ENCODE measurements at regions not wholly inside any gene's neighbourhood (a gene's known extent, or its start where the extent isn't known, plus 50 kb on each side); places are given as distances from the start of the nearest gene placed in this dataset.
"Not testable (repeated sequence)": the region's sequence is repeated elsewhere in the genome, so short reads cannot be mapped to it uniquely, and the experiment has no call there.

GRCh38 chr22:46047226-46047625, 70.3 kb upstream of the WNT7B start:
- H3K4me3 ChIP-seq (ENCODE audit: low read length) = no peak overlapping the region
- no peaks in the 10 kb centered on the region for H3K79me2 ChIP-seq (ENCODE audit: control insufficient read depth, low read length)
- no peaks in the 10 kb centered on the region for H3K9me2 ChIP-seq (replicated peaks; ENCODE audit: control insufficient read depth, low read length)
- TF ChIP-seq EZH2phosphoT487 (IDR thresholded peaks at IDR 0.05; ENCODE audit: borderline replicate concordance, low read length) = no peak
- TF ChIP-seq CTCF (IDR thresholded peaks at IDR 0.05; ENCODE audit: low read depth, low read length, poor library complexity, severe bottlenecking) = no peak
- H3F3A ChIP-seq (ENCODE audit: control insufficient read depth, insufficient read depth) = no peaks in the 10 kb centered on the region; the same call in 1 of the 2 replicates
- no peaks in the 10 kb centered on the region for H3K9me3 ChIP-seq (ENCODE audit: control insufficient read depth, insufficient read depth, low read length)
- no peaks in the 10 kb centered on the region for H4K20me1 ChIP-seq (ENCODE audit: control insufficient read depth, insufficient read depth, low read depth, low read length)
- no peak overlapping the region for H3K4me2 ChIP-seq (ENCODE audit: low read length)
- H3K27ac ChIP-seq (ENCODE audit: low read depth, low read length) = no peak overlapping the region
- H3K27me3 ChIP-seq (ENCODE audit: control insufficient read depth, low read length) = peaks cover 33% of the 10 kb centered on the region
- H3K36me3 ChIP-seq (ENCODE audit: control insufficient read depth, low read length) = no peaks in the 10 kb centered on the region
- peaks cover 6% of the 10 kb centered on the region for H3K4me1 ChIP-seq (ENCODE audit: control insufficient read depth, low read length)

GRCh38 chr22:46047841-46048595, 71.1 kb upstream of the WNT7B start:
- TF ChIP-seq CTCF (IDR thresholded peaks at IDR 0.05; ENCODE audit: low read depth, low read length, poor library complexity, severe bottlenecking) (no peak), EZH2phosphoT487 (IDR thresholded peaks at IDR 0.05; ENCODE audit: borderline replicate concordance, low read length) (no peak)
- no peak overlapping the region for H3K27ac ChIP-seq (ENCODE audit: low read depth, low read length)
- no peaks in the 10 kb centered on the region for H3K36me3 ChIP-seq (ENCODE audit: control insufficient read depth, low read length)
- no peak overlapping the region for H3K4me2 ChIP-seq (ENCODE audit: low read length)
- peaks cover 33% of the 10 kb centered on the region for H3K27me3 ChIP-seq (ENCODE audit: control insufficient read depth, low read length)
- no peaks in the 10 kb centered on the region for H4K20me1 ChIP-seq (ENCODE audit: control insufficient read depth, insufficient read depth, low read depth, low read length)
- H3K4me1 ChIP-seq (ENCODE audit: control insufficient read depth, low read length) = peaks cover 14% of the 10 kb centered on the region
- H3K79me2 ChIP-seq (ENCODE audit: control insufficient read depth, low read length) = no peaks in the 10 kb centered on the region
- no peak overlapping the region for H3K4me3 ChIP-seq (ENCODE audit: low read length)
- H3F3A ChIP-seq (ENCODE audit: control insufficient read depth, insufficient read depth) = no peaks in the 10 kb centered on the region
- no peaks in the 10 kb centered on the region for H3K9me3 ChIP-seq (ENCODE audit: control insufficient read depth, insufficient read depth, low read length)
- H3K9me2 ChIP-seq (replicated peaks; ENCODE audit: control insufficient read depth, low read length) = no peaks in the 10 kb centered on the region

GRCh38 chr22:46048661-46049060, 71.7 kb upstream of the WNT7B start:
- not testable (repeated sequence) for H3K79me2 ChIP-seq (ENCODE audit: control insufficient read depth, low read length); H3K9me2 ChIP-seq (replicated peaks; ENCODE audit: control insufficient read depth, low read length)
- H3K4me1 ChIP-seq (ENCODE audit: control insufficient read depth, low read length) = peaks cover 18% of the 10 kb centered on the region

GRCh38 chr22:46049726-46050450, 72.9 kb upstream of the WNT7B start:
- Histone ChIP-seq H3K4me2 (ENCODE audit: low read length) (no peak overlapping the region), H3K27ac (ENCODE audit: low read depth, low read length) (no peak overlapping the region), H3K79me2 (ENCODE audit: control insufficient read depth, low read length) (peaks cover 9% of the 10 kb centered on the region), H3K9me3 (ENCODE audit: control insufficient read depth, insufficient read depth, low read length) (no peaks in the 10 kb centered on the region), H3K36me3 (ENCODE audit: control insufficient read depth, low read length) (no peaks in the 10 kb centered on the region), H3F3A (ENCODE audit: control insufficient read depth, insufficient read depth) (no peaks in the 10 kb centered on the region), H3K4me1 (ENCODE audit: control insufficient read depth, low read length) (peaks cover 21% of the 10 kb centered on the region), H4K20me1 (ENCODE audit: control insufficient read depth, insufficient read depth, low read depth, low read length) (no peaks in the 10 kb centered on the region), H3K9me2 (replicated peaks; ENCODE audit: control insufficient read depth, low read length) (no peaks in the 10 kb centered on the region), H3K27me3 (ENCODE audit: control insufficient read depth, low read length) (peaks cover 21% of the 10 kb centered on the region), H3K4me3 (ENCODE audit: low read length) (no peak overlapping the region)
- TF ChIP-seq EZH2phosphoT487 (IDR thresholded peaks at IDR 0.05; ENCODE audit: borderline replicate concordance, low read length) = no peak
- no peak for TF ChIP-seq CTCF (IDR thresholded peaks at IDR 0.05; ENCODE audit: low read depth, low read length, poor library complexity, severe bottlenecking)

More at GRCh38 chr22:46048661-46049060, 71.7 kb upstream of the WNT7B start:
- not testable (repeated sequence) for H3K4me2 ChIP-seq (ENCODE audit: low read length); H3F3A ChIP-seq (ENCODE audit: control insufficient read depth, insufficient read depth); H4K20me1 ChIP-seq (ENCODE audit: control insufficient read depth, insufficient read depth, low read depth, low read length); H3K36me3 ChIP-seq (ENCODE audit: control insufficient read depth, low read length); H3K27ac ChIP-seq (ENCODE audit: low read depth, low read length); H3K9me3 ChIP-seq (ENCODE audit: control insufficient read depth, insufficient read depth, low read length); H3K4me3 ChIP-seq (ENCODE audit: low read length)
- peaks cover 31% of the 10 kb centered on the region for H3K27me3 ChIP-seq (ENCODE audit: control insufficient read depth, low read length)
